GM18868 (cell line): ENCODE measurements at regions not wholly inside any gene's neighbourhood (a gene's known extent, or its start where the extent isn't known, plus 50 kb on each side); places are given as distances from the start of the nearest gene placed in this dataset.
"Not testable (repeated sequence)": the region's sequence is repeated elsewhere in the genome, so short reads cannot be mapped to it uniquely, and the experiment has no call there.

Experiments
- ATAC-seq: cut with Tn5 transposase; IDR thresholded peaks from one replicate; pipeline ENCODE4 v1.9.1; 2021; ENCODE audit warnings: mild to moderate bottlenecking, moderate library complexity; ENCODE audit not compliant: unreplicated experiment

DNA sequence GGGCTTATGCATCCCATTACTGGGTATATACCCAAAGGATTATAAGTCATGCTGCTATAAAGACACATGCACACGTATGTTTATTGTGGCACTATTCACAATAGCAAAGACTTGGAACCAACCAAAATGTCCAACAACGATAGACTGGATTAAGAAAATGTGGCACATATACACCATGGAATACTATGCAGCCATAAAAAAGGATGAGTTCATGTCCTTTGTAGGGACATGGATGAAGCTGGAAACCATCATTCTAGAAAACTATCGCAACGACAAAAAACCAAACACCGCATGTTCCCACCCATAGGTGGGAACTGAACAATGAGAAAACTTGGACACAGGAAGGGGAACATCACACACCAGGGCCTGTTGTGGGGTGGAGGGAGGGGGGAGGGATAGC is 323.3 kb upstream of the FGF16 start:
- ATAC-seq = not testable (repeated sequence)

GRCh38 chrX:77127571-77127970 is 319.6 kb upstream of the FGF16 start:
- not testable (repeated sequence) for ATAC-seq

GRCh38 chrX:77143907-77144306 is 303.3 kb upstream of the FGF16 start:
- ATAC-seq = no peak

- ATAC-seq = no peak
These were observed 286.9 kb upstream of the FGF16 start for GRCh38 chrX:77160301-77160700.

- no peak for ATAC-seq
These were observed 284.4 kb upstream of the FGF16 start for GRCh38 chrX:77162777-77163176.

- ATAC-seq = no peak
These were observed 279.2 kb upstream of the FGF16 start for GRCh38 chrX:77167993-77168392.

GRCh38 chrX:77174680-77175519 is 272.3 kb upstream of the FGF16 start:
- no peak for ATAC-seq

DNA sequence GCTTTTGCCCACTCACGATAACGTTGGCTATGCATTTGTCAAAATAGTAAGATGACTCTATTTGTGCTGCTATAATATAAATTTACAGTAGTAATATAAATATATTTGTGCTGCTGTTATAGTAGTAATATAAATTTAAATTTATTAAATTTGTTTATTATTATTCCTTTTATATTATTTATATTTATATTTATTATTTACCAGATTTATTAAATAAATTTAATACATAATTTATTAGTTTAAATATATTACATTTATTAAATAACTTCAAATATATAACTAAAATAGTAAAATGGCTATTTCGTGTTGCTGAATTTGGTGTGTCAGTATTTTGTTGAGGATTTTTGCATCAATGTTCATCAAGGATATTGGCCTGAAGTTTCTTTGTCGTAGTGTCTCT is 246.5 kb upstream of the FGF16 start:
- ATAC-seq = no peak

DNA sequence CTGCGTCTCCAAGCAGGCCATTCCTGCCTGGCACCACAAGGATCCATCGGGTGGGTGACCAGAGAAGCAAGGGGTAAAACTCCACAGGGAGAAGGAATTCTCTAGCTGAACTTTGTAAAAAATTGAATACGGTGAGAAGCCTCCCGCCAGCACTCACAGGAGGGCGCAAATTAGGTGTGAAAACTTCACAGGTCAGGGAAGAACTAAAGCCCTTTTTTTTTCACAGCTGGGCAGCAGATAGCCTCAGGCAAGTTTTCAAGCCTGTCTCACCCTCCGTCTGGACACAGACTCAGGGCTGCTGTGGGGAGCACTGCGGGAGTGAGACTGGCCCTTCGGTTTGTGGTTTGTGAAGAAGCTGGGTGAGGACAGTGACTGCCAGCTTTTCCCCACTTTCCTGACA is 224.1 kb upstream of the FGF16 start:
- ATAC-seq = no peak

DNA sequence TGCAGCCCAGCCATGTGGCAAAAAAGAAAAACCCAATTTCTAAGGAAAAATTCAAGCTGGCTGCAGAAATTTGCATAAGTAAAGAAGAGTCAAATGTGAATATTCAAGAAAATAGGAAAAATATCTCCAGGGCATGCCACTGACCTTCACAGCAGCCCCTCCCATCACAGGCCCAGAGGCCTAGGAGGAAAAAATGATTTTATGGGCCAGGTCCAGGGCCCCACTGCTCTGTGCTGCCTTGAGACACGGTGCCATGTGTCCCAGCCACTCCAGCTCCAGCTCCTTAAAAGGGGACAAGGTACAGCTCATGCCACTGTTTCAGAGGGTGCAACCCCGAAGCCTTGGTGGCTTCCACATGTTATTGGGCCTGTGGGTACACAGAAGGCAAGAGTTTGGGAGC is 182.7 kb upstream of the FGF16 start:
- ATAC-seq = no peak

DNA sequence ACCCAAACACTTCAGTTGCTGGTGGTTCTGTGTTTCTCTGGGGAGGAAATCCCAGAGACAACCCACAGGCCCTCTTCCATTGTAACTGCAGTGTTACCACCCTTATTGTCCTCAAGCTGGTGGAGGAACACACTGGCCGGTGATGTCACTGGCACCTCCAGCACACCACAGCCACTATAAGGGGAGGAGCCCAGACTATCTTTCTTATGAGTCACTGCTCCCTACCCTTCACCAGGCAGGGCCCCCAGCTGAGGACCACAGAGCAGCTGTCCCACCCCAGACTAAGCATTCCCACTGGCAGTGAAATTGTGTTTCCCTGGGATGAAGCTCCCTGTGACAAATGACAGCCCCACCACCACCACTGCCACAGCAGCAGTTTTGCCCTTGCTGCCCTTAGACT is 171.8 kb upstream of the FGF16 start:
- ATAC-seq = no peak

GRCh38 chrX:77276742-77277141 is 170.4 kb upstream of the FGF16 start:
- no peak for ATAC-seq

DNA sequence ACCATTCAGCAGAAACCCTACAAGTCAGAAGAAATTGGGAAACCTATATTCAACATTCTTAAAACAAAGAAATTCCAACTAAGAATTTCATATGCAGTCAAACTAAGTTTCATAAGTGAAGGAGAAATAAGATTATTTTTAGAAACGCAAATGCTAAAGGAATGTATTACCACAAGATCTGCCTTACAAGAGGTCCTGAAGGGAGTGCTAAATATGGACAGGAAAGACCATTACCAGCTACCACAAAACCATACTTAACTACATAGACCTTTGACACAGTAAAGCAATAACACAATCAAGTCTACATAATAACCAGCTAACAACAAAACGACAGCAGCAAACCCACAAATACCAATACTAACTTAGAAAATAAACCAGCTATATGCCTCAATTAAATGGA is 169.3 kb upstream of the FGF16 start:
- ATAC-seq = no peak

- not testable (repeated sequence) for ATAC-seq
These were observed 167.8 kb upstream of the FGF16 start for GRCh38 chrX:77279373-77279772.

DNA sequence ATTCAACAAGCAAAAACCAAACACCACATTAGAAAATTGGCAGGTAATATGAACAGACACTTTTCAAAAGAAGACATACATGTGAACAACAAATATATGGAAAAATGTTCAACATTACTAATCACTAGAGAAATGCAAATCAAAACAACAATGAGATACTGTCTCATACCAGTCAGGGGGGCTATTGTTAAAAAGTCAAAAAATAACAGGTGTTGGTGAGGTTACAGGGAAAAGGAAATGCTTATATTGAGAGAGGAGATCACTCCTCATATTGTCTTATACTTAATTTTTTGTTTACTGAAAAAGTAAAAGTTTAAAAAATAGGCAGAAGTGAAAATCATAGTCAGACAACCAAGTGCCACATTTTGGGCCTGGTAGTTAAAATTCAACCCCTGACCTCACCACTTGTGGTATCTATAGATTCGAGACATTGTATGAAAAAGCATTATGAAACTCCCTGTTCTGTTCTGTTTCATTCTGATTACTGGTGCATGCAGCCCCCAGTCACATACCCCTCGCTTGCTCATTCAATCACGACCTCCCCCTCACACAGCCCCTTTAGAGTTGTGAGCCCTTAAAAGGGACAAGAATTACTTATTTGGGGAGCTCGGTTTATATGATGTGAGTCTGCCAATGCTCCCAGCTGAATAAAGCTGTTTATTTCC is 153.7 kb upstream of the FGF16 start:
- no peak for ATAC-seq

DNA sequence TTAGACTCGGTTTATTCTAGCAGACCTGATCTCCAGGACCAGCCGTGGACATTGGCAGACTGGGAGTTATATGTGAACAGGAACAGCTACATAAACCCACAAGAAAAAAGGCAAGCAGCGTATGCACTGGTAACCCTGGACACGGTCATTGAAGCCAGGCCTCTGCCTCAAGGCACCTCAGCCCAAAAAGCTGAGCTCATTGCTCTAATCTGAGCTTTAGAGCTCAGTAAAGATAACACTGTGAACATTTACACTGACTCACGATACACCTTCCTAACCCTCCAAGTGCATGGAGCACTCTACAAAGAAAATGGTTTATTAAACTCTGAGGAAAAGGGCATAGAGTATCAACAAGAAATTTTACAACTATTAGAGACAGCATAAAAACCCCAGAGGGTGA is 148.9 kb upstream of the FGF16 start:
- no peak for ATAC-seq

DNA sequence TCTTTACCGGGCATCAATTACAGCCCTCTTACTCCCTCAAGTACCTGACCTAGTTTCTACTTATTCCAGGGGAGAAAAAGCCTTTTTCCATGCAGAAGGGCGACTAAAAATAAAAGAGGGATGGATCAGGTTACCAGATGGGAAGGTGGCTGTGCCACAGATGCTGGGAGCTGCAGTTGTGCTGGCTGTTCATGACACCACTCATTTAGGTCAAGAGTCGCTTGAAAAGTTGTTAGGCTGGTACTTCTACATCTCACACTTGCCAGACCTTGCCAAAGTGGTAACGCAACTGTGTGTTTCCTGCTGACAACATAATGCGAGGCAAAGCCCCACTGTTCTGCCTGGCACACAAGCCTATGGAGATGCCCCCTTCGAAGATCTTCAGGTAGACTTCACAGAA is 148.4 kb upstream of the FGF16 start:
- ATAC-seq = no peak

GRCh38 chrX:77299549-77299948 is 147.6 kb upstream of the FGF16 start:
- ATAC-seq = no peak

- no peak for ATAC-seq
These were observed 105.2 kb upstream of the FGF16 start for GRCh38 chrX:77342004-77342403.

- ATAC-seq = no peak
These were observed 100.3 kb upstream of the FGF16 start for GRCh38 chrX:77346859-77347258.

- no peak for ATAC-seq
These were observed 99.6 kb upstream of the FGF16 start for GRCh38 chrX:77347572-77347971.

DNA sequence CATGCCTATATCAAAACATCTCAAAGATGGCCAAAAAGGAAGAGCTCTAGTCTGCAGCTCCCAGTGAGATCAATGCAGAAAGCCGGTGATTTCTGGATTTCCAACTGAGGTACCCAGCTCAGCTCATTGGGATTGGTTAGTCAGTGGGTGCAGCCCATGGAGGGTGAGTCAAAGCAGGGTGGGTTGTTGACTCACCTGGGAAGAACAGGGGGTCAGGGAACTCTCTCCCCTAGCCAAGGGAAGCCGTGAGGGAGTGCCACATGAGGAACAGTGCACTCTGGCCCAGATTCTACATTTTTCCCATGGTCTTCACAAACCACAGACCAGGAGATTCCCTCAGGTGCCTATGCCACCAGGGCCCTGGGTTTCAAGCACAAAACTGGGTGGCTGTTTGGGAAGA is 57.3 kb upstream of the FGF16 start:
- no peak for ATAC-seq
